Neural cell (in vitro differentiated cells): ENCODE measurements at regions not wholly inside any gene's neighbourhood (a gene's known extent, or its start where the extent isn't known, plus 50 kb on each side); places are given as distances from the start of the nearest gene placed in this dataset.

Experiments
- H2AFZ ChIP-seq: fragments of 200-600, 300-800 bp; sonication (generic), shearing (Covaris generic); 2 replicates; pipeline ENCODE4 v1.6.0; 2014; ENCODE audit warnings: low read depth, mild to moderate bottlenecking, antibody characterized with exemption, low read length, moderate library complexity
- H3F3A ChIP-seq: fragments of 200-600 bp; shearing (Covaris generic); 2 replicates; pipeline ENCODE4 v1.6.1; 2016; ENCODE audit warnings: mild to moderate bottlenecking, moderate library complexity, mixed read lengths, antibody characterized with exemption, low read length; ENCODE audit not compliant: insufficient read depth, poor library complexity, severe bottlenecking
- H3K27ac ChIP-seq: fragments of 200-600, 300-800 bp; sonication (generic), shearing (Covaris generic); 2 replicates; pipeline ENCODE4 v1.5.1; 2014; ENCODE audit warnings: mild to moderate bottlenecking, low read length, moderate library complexity
- H3K27me3 ChIP-seq: fragments of 300-800, 200-600 bp; sonication (generic), shearing (Covaris generic); 2 replicates; pipeline ENCODE4 v1.6.0; 2014; ENCODE audit warnings: mild to moderate bottlenecking, low read depth, low read length, moderate library complexity; ENCODE audit not compliant: insufficient read depth
- H3K36me3 ChIP-seq: fragments of 300-800, 200-600 bp; sonication (generic), shearing (Covaris generic); 2 replicates; pipeline ENCODE4 v1.5.1; 2014; ENCODE audit warnings: mild to moderate bottlenecking, antibody characterized with exemption, low read length, moderate library complexity; ENCODE audit not compliant: insufficient read depth
- H3K4me2 ChIP-seq: fragments of 300-800, 200-600 bp; sonication (generic), shearing (Covaris generic); 2 replicates; pipeline ENCODE4 v1.6.0; 2014; ENCODE audit warnings: mild to moderate bottlenecking, low read length
- H3K4me3 ChIP-seq: fragments of 300-800, 200-600 bp; sonication (generic), shearing (Covaris generic); 2 replicates; pipeline ENCODE4 v1.5.1; 2014; ENCODE audit warnings: mild to moderate bottlenecking, low read length, moderate library complexity
- H3K79me2 ChIP-seq: fragments of 200-600 bp; shearing (Covaris generic); replicated peaks from 2 replicates; pipeline ENCODE4 v1.6.0; 2014; ENCODE audit warnings: mild to moderate bottlenecking, low read length, moderate library complexity; ENCODE audit not compliant: insufficient read depth
- H3K9ac ChIP-seq: fragments of 300-800, 200-600 bp; sonication (generic), shearing (Covaris generic); 2 replicates; pipeline ENCODE4 v1.6.1; 2016; ENCODE audit warnings: mild to moderate bottlenecking, low read length, mixed read lengths
- H3K9me2 ChIP-seq: fragments of 200-600 bp; shearing (Covaris generic); 2 replicates; pipeline ENCODE4 v1.6.1; 2016; ENCODE audit warnings: mild to moderate bottlenecking, low read length, mixed read lengths; ENCODE audit not compliant: insufficient read depth
- H3K9me3 ChIP-seq: fragments of 200-600, 300-800 bp; sonication (generic), shearing (Covaris generic); 2 replicates; pipeline ENCODE4 v1.6.1; 2016; ENCODE audit warnings: mild to moderate bottlenecking, mixed run types, low read length, moderate library complexity, mixed read lengths
- H4K20me1 ChIP-seq: fragments of 200-600 bp; shearing (Covaris generic); 2 replicates; pipeline ENCODE4 v1.6.1; 2016; ENCODE audit warnings: mild to moderate bottlenecking, mixed run types; ENCODE audit not compliant: insufficient read depth
- CTCF ChIP-seq: fragments of 450-650 bp; IDR thresholded peaks from 2 replicates; pipeline ENCODE4 v1.5.1; 2014; ENCODE audit warnings: antibody characterized with exemption, mild to moderate bottlenecking, moderate library complexity; ENCODE audit not compliant: poor library complexity, severe bottlenecking
- EP300 ChIP-seq: fragments of 450-650 bp; conservative IDR thresholded peaks from 2 replicates; pipeline ENCODE4 v1.6.1; 2014; ENCODE audit warnings: antibody characterized with exemption, mild to moderate bottlenecking, moderate library complexity; ENCODE audit not compliant: poor library complexity, severe bottlenecking
- EZH2 ChIP-seq: fragments of 200-600, 300-800 bp; shearing (Covaris generic), sonication (generic); IDR thresholded peaks from 2 replicates; pipeline ENCODE4 v1.6.1; 2014; ENCODE audit warnings: antibody characterized with exemption, low read length, borderline replicate concordance, mild to moderate bottlenecking; ENCODE audit not compliant: insufficient read depth, poor library complexity, severe bottlenecking
- MXI1 ChIP-seq: fragments of 450-650 bp; conservative IDR thresholded peaks from 2 replicates; pipeline ENCODE4 v1.6.1; 2014; ENCODE audit warnings: antibody characterized with exemption, mild to moderate bottlenecking; ENCODE audit not compliant: poor library complexity, severe bottlenecking
- POLR2AphosphoS5 ChIP-seq: IDR thresholded peaks from 2 replicates; pipeline ENCODE4 v1.6.1; 2012
- RAD21 ChIP-seq: fragments of 450-650 bp; conservative IDR thresholded peaks from 2 replicates; pipeline ENCODE4 v1.6.1; 2014; ENCODE audit warnings: antibody characterized with exemption, mild to moderate bottlenecking, moderate library complexity
- REST ChIP-seq: IDR thresholded peaks from 2 replicates; pipeline ENCODE4 v1.6.1; 2012; ENCODE audit warnings: borderline replicate concordance
- SMC3 ChIP-seq: fragments of 450-650 bp; conservative IDR thresholded peaks from 2 replicates; pipeline ENCODE4 v1.6.1; 2014; ENCODE audit warnings: antibody characterized with exemption, mild to moderate bottlenecking, moderate library complexity; ENCODE audit not compliant: poor library complexity
- TAF1 ChIP-seq: IDR thresholded peaks from 2 replicates; pipeline ENCODE4 v1.6.1; 2012; ENCODE audit warnings: low read depth

GRCh38 chr20:60430516-60431001, 472.3 kb downstream of the CDH26 start:
- H3K27ac ChIP-seq, result no peak overlapping the region
- TF ChIP-seq REST, result no peak
- no peak for TF ChIP-seq TAF1
- no peak for TF ChIP-seq RAD21
- TF ChIP-seq EZH2, result no peak

GRCh38 chr20:60431349-60431748, 473.1 kb downstream of the CDH26 start:
- H3K9me3 ChIP-seq, result no peaks in the 10 kb centered on the region
- no peak overlapping the region for H3K4me2 ChIP-seq
- H2AFZ ChIP-seq, result no peak overlapping the region
- H3F3A ChIP-seq, result no peaks in the 10 kb centered on the region
- no peaks in the 10 kb centered on the region for H3K79me2 ChIP-seq
- H3K9ac ChIP-seq, result no peak overlapping the region
- H4K20me1 ChIP-seq, result no peaks in the 10 kb centered on the region
- H3K9me2 ChIP-seq, result no peaks in the 10 kb centered on the region
- no peaks in the 10 kb centered on the region for H3K36me3 ChIP-seq
- H3K4me3 ChIP-seq, result no peak overlapping the region
- H3K27me3 ChIP-seq, result no peaks in the 10 kb centered on the region
- H3K27ac ChIP-seq, result no peak overlapping the region
- TF ChIP-seq SMC3 (no peak), TAF1 (no peak), MXI1 (no peak), CTCF (no peak), EP300 (no peak), EZH2 (no peak), POLR2AphosphoS5 (no peak), REST (no peak), RAD21 (no peak)

More at GRCh38 chr20:60430516-60431001, 472.3 kb downstream of the CDH26 start:
- no peak overlapping the region for H3K4me3 ChIP-seq
- no peak overlapping the region for H3K4me2 ChIP-seq
- no peaks in the 10 kb centered on the region for H3K9me3 ChIP-seq
- H3F3A ChIP-seq, result no peaks in the 10 kb centered on the region
- no peak overlapping the region for H3K9ac ChIP-seq
- H3K9me2 ChIP-seq, result no peaks in the 10 kb centered on the region
- no peaks in the 10 kb centered on the region for H3K36me3 ChIP-seq
- no peaks in the 10 kb centered on the region for H3K79me2 ChIP-seq
- no peak overlapping the region for H2AFZ ChIP-seq
- no peaks in the 10 kb centered on the region for H4K20me1 ChIP-seq
- H3K27me3 ChIP-seq, result no peaks in the 10 kb centered on the region
